ENCODE measurements at regions not wholly inside any gene's neighbourhood (a gene's known extent, or its start where the extent isn't known, plus 50 kb on each side); places are given as distances from the start of the nearest gene placed in this dataset.

DNA sequence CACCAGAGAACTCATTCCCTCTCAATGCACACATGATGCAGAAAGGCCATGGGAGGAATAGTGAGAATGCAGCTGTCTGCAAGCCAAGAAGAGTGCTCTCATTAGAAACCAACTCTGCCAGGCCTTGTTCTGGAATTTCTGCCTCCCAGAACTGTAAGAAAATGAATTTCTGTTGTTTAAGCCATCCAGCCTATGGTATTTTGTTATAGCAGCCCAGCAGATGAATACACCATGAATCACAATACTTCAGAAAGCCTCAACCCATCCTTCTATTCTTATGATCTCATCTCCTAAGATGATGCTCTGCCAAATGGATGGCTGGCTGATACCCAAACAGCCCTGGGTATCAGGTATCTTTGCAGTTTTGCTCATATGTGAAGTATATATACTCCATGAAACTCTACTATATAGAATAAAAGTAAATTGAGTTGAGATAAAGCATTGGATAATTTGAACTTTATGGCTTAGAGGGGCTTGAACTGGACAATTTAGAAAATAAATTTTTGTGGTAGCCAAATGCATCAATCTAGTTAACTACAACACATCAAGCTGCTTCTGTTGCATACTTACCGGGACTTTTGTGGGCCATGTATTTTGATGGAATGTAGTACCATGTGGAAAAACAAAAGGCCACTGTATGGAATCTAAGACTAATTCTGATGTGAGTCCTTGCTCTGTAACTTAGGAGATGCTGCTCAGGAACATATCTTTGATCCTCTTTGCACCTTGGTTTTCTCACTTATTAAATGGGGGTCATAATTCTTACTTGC, 245.9 kb downstream of the HS3ST1 start:
- TF ChIP-seq, protein P1, sequence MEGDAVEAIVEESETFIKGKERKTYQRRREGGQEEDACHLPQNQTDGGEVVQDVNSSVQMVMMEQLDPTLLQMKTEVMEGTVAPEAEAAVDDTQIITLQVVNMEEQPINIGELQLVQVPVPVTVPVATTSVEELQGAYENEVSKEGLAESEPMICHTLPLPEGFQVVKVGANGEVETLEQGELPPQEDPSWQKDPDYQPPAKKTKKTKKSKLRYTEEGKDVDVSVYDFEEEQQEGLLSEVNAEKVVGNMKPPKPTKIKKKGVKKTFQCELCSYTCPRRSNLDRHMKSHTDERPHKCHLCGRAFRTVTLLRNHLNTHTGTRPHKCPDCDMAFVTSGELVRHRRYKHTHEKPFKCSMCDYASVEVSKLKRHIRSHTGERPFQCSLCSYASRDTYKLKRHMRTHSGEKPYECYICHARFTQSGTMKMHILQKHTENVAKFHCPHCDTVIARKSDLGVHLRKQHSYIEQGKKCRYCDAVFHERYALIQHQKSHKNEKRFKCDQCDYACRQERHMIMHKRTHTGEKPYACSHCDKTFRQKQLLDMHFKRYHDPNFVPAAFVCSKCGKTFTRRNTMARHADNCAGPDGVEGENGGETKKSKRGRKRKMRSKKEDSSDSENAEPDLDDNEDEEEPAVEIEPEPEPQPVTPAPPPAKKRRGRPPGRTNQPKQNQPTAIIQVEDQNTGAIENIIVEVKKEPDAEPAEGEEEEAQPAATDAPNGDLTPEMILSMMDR (IDR thresholded peaks at IDR 0.05; ENCODE audit: insufficient read depth, low read length), result no peak
- TF ChIP-seq POLR2AphosphoS5 (IDR thresholded peaks at IDR 0.05; ENCODE audit: low read depth), result no peak
- TF ChIP-seq, protein P2, sequence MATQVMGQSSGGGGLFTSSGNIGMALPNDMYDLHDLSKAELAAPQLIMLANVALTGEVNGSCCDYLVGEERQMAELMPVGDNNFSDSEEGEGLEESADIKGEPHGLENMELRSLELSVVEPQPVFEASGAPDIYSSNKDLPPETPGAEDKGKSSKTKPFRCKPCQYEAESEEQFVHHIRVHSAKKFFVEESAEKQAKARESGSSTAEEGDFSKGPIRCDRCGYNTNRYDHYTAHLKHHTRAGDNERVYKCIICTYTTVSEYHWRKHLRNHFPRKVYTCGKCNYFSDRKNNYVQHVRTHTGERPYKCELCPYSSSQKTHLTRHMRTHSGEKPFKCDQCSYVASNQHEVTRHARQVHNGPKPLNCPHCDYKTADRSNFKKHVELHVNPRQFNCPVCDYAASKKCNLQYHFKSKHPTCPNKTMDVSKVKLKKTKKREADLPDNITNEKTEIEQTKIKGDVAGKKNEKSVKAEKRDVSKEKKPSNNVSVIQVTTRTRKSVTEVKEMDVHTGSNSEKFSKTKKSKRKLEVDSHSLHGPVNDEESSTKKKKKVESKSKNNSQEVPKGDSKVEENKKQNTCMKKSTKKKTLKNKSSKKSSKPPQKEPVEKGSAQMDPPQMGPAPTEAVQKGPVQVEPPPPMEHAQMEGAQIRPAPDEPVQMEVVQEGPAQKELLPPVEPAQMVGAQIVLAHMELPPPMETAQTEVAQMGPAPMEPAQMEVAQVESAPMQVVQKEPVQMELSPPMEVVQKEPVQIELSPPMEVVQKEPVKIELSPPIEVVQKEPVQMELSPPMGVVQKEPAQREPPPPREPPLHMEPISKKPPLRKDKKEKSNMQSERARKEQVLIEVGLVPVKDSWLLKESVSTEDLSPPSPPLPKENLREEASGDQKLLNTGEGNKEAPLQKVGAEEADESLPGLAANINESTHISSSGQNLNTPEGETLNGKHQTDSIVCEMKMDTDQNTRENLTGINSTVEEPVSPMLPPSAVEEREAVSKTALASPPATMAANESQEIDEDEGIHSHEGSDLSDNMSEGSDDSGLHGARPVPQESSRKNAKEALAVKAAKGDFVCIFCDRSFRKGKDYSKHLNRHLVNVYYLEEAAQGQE (IDR thresholded peaks at IDR 0.05; ENCODE audit: insufficient replicate concordance, low read depth), result no peak
